ENCODE measurements at regions not wholly inside any gene's neighbourhood (a gene's known extent, or its start where the extent isn't known, plus 50 kb on each side); places are given as distances from the start of the nearest gene placed in this dataset.
"Not testable (repeated sequence)": the region's sequence is repeated elsewhere in the genome, so short reads cannot be mapped to it uniquely, and the experiment has no call there.

GRCh38 chr13:79987761-79988160 is 353.2 kb downstream of the SPRY2 start:
- DNase-seq (ENCODE audit: low read depth) = no peak

GRCh38 chr13:79987323-79987722 is 353.6 kb downstream of the SPRY2 start:
- no peak for DNase-seq (ENCODE audit: low read depth)

GRCh38 chr13:79986890-79987289 is 354.0 kb downstream of the SPRY2 start:
- no peak for DNase-seq (ENCODE audit: low read depth)

GRCh38 chr13:79974935-79975650 is 365.8 kb downstream of the SPRY2 start:
- not testable (repeated sequence) for DNase-seq (ENCODE audit: low read depth)

GRCh38 chr13:79973533-79973963 is 367.4 kb downstream of the SPRY2 start:
- DNase-seq (ENCODE audit: low read depth) = no peak

GRCh38 chr13:79972066-79972569 is 368.8 kb downstream of the SPRY2 start:
- no peak for DNase-seq (ENCODE audit: low read depth)

GRCh38 chr13:79966493-79966895 is 374.4 kb downstream of the SPRY2 start:
- no peak for DNase-seq (ENCODE audit: low read depth)

GRCh38 chr13:79966059-79966458 is 374.9 kb downstream of the SPRY2 start:
- DNase-seq (ENCODE audit: low read depth) = no peak

GRCh38 chr13:79946556-79946955 is 394.4 kb downstream of the SPRY2 start:
- no peak for DNase-seq (ENCODE audit: low read depth)

- no peak for DNase-seq (ENCODE audit: low read depth)
Observed at GRCh38 chr13:79943346-79944023, 397.4 kb downstream of the SPRY2 start.

- DNase-seq (ENCODE audit: low read depth) = no peak
Observed at GRCh38 chr13:79941752-79942151, 399.2 kb downstream of the SPRY2 start.

GRCh38 chr13:79939689-79940088 is 401.2 kb downstream of the SPRY2 start:
- no peak for DNase-seq (ENCODE audit: low read depth)

GRCh38 chr13:79937771-79938216 is 403.1 kb downstream of the SPRY2 start:
- no peak for DNase-seq (ENCODE audit: low read depth)

GRCh38 chr13:79937311-79937710 is 403.6 kb downstream of the SPRY2 start:
- DNase-seq (ENCODE audit: low read depth) = no peak

GRCh38 chr13:79936368-79937136 is 404.4 kb downstream of the SPRY2 start:
- DNase-seq (ENCODE audit: low read depth) = no peak

- no peak for DNase-seq (ENCODE audit: low read depth)
Observed at GRCh38 chr13:79935121-79935520, 405.8 kb downstream of the SPRY2 start.

- DNase-seq (ENCODE audit: low read depth) = no peak
Observed at GRCh38 chr13:79933389-79933788, 407.5 kb downstream of the SPRY2 start.

GRCh38 chr13:79932556-79932955 is 408.4 kb downstream of the SPRY2 start:
- no peak for DNase-seq (ENCODE audit: low read depth)

- DNase-seq (ENCODE audit: low read depth) = not testable (repeated sequence)
Observed at GRCh38 chr13:79923973-79924556, 416.9 kb downstream of the SPRY2 start.

GRCh38 chr13:79919091-79919490 is 421.8 kb downstream of the SPRY2 start:
- no peak for DNase-seq (ENCODE audit: low read depth)

GRCh38 chr13:79918620-79919019 is 422.3 kb downstream of the SPRY2 start:
- no peak for DNase-seq (ENCODE audit: low read depth)

GRCh38 chr13:79917628-79918027 is 423.3 kb downstream of the SPRY2 start:
- no peak for DNase-seq (ENCODE audit: low read depth)
